ENCODE measurements at regions not wholly inside any gene's neighbourhood (a gene's known extent, or its start where the extent isn't known, plus 50 kb on each side); places are given as distances from the start of the nearest gene placed in this dataset.
A peak's percentile ranks its signal among the peaks of the same experiment; 100 is the strongest.

- Histone ChIP-seq H3K9ac (ENCODE audit: low read length) (no peak overlapping the region), H3K9me3 (ENCODE audit: control insufficient read depth, low read length) (no peaks in the 10 kb centered on the region), H4K91ac (ENCODE audit: low read length) (no peak overlapping the region), H3K4me1 (ENCODE audit: control insufficient read depth, insufficient read depth, low read depth, low read length) (no peaks in the 10 kb centered on the region), H3K36me3 (ENCODE audit: control insufficient read depth in 1 of 2, insufficient read depth in 2 of 2, low read depth in 1 of 2, low read length in 2 of 2) (no peaks in the 10 kb centered on the region), H3K14ac (ENCODE audit: low read length in 2 of 2) (no peak overlapping the region), H2BK12ac (ENCODE audit: low read length in 2 of 2) (no peak overlapping the region), H2AFZ (ENCODE audit: low read depth, low read length) (no peak overlapping the region), H3K4ac (ENCODE audit: low read depth in 1 of 2, low read length in 2 of 2) (no peak overlapping the region), H2BK15ac (ENCODE audit: low read depth, poor library complexity, severe bottlenecking) (no peak overlapping the region), H3K27ac (ENCODE audit: low read length, poor library complexity, severe bottlenecking) (no peak overlapping the region), H2AK5ac (ENCODE audit: low read length, severe bottlenecking) (no peak overlapping the region), H3K79me1 (replicated peaks; ENCODE audit: low read length, poor library complexity, severe bottlenecking) (no peaks in the 10 kb centered on the region), H3K4me3 (ENCODE audit: insufficient read depth in 1 of 2, low read depth in 1 of 2, low read length in 2 of 2) (no peak overlapping the region), H3K23ac (ENCODE audit: low read length in 2 of 2) (no peak overlapping the region), H3K27me3 (ENCODE audit: control insufficient read depth in 1 of 2, insufficient read depth in 1 of 2, low read length in 2 of 2) (no peaks in the 10 kb centered on the region), H3K4me2 (ENCODE audit: low read length, poor library complexity, severe bottlenecking) (no peak overlapping the region), H3K18ac (ENCODE audit: low read depth in 1 of 2, low read length in 2 of 2) (no peak overlapping the region), H2BK120ac (ENCODE audit: low read depth, low read length) (no peak overlapping the region), H2BK5ac (ENCODE audit: low read depth, low read length, poor library complexity, severe bottlenecking) (no peak overlapping the region), H4K8ac (ENCODE audit: low read length) (no peak overlapping the region)
- DNase-seq, result no peak
- WGBS, result 94% methylated on average over 5 of the region's 5 CpGs
Observed at GRCh38 chr9:108070861-108071260, 581.3 kb upstream of the KLF4 start.

- Histone ChIP-seq H2BK15ac (ENCODE audit: low read depth, poor library complexity, severe bottlenecking) (no peak overlapping the region), H3K79me1 (replicated peaks; ENCODE audit: low read length, poor library complexity, severe bottlenecking) (no peaks in the 10 kb centered on the region), H2AK5ac (ENCODE audit: low read length, severe bottlenecking) (no peak overlapping the region), H2BK120ac (ENCODE audit: low read depth, low read length) (no peak overlapping the region), H3K9ac (ENCODE audit: low read length) (no peak overlapping the region), H3K18ac (ENCODE audit: low read depth in 1 of 2, low read length in 2 of 2) (no peak overlapping the region), H3K23ac (ENCODE audit: low read length in 2 of 2) (no peak overlapping the region), H3K4me3 (ENCODE audit: insufficient read depth in 1 of 2, low read depth in 1 of 2, low read length in 2 of 2) (no peak overlapping the region), H3K36me3 (ENCODE audit: control insufficient read depth in 1 of 2, insufficient read depth in 2 of 2, low read depth in 1 of 2, low read length in 2 of 2) (no peaks in the 10 kb centered on the region), H3K27ac (ENCODE audit: low read length, poor library complexity, severe bottlenecking) (no peak overlapping the region), H3K4me1 (ENCODE audit: control insufficient read depth, insufficient read depth, low read depth, low read length) (no peaks in the 10 kb centered on the region), H3K9me3 (ENCODE audit: control insufficient read depth, low read length) (no peaks in the 10 kb centered on the region), H3K14ac (ENCODE audit: low read length in 2 of 2) (no peak overlapping the region), H4K91ac (ENCODE audit: low read length) (no peak overlapping the region), H2AFZ (ENCODE audit: low read depth, low read length) (no peak overlapping the region), H4K8ac (ENCODE audit: low read length) (no peak overlapping the region), H2BK12ac (ENCODE audit: low read length in 2 of 2) (no peak overlapping the region), H2BK5ac (ENCODE audit: low read depth, low read length, poor library complexity, severe bottlenecking) (no peak overlapping the region), H3K4ac (ENCODE audit: low read depth in 1 of 2, low read length in 2 of 2) (no peak overlapping the region), H3K27me3 (ENCODE audit: control insufficient read depth in 1 of 2, insufficient read depth in 1 of 2, low read length in 2 of 2) (no peaks in the 10 kb centered on the region), H3K4me2 (ENCODE audit: low read length, poor library complexity, severe bottlenecking) (no peak overlapping the region)
- no peak for DNase-seq
- WGBS, result 71% methylated on average over 1 of the region's 1 CpG
Observed at GRCh38 chr9:108069991-108070390, 580.4 kb upstream of the KLF4 start.

- Histone ChIP-seq H2BK120ac (ENCODE audit: low read depth, low read length) (no peak overlapping the region), H3K18ac (ENCODE audit: low read depth in 1 of 2, low read length in 2 of 2) (no peak overlapping the region), H3K27me3 (ENCODE audit: control insufficient read depth in 1 of 2, insufficient read depth in 1 of 2, low read length in 2 of 2) (no peaks in the 10 kb centered on the region), H3K4ac (ENCODE audit: low read depth in 1 of 2, low read length in 2 of 2) (no peak overlapping the region), H3K9me3 (ENCODE audit: control insufficient read depth, low read length) (no peaks in the 10 kb centered on the region), H3K36me3 (ENCODE audit: control insufficient read depth in 1 of 2, insufficient read depth in 2 of 2, low read depth in 1 of 2, low read length in 2 of 2) (no peaks in the 10 kb centered on the region), H3K4me3 (ENCODE audit: insufficient read depth in 1 of 2, low read depth in 1 of 2, low read length in 2 of 2) (no peak overlapping the region), H2AFZ (ENCODE audit: low read depth, low read length) (no peak overlapping the region), H3K4me2 (ENCODE audit: low read length, poor library complexity, severe bottlenecking) (no peak overlapping the region), H3K9ac (ENCODE audit: low read length) (no peak overlapping the region), H3K27ac (ENCODE audit: low read length, poor library complexity, severe bottlenecking) (no peak overlapping the region), H2BK5ac (ENCODE audit: low read depth, low read length, poor library complexity, severe bottlenecking) (no peak overlapping the region), H2BK15ac (ENCODE audit: low read depth, poor library complexity, severe bottlenecking) (no peak overlapping the region), H4K91ac (ENCODE audit: low read length) (no peak overlapping the region), H4K8ac (ENCODE audit: low read length) (no peak overlapping the region), H3K14ac (ENCODE audit: low read length in 2 of 2) (no peak overlapping the region), H2BK12ac (ENCODE audit: low read length in 2 of 2) (no peak overlapping the region), H2AK5ac (ENCODE audit: low read length, severe bottlenecking) (no peak overlapping the region), H3K79me1 (replicated peaks; ENCODE audit: low read length, poor library complexity, severe bottlenecking) (no peaks in the 10 kb centered on the region), H3K4me1 (ENCODE audit: control insufficient read depth, insufficient read depth, low read depth, low read length) (peaks cover 1% of the 10 kb centered on the region), H3K23ac (ENCODE audit: low read length in 2 of 2) (no peak overlapping the region)
- no peak for DNase-seq
- 98% methylated on average over 8 of the region's 8 CpGs for WGBS
Observed at GRCh38 chr9:108062680-108063079, 573.1 kb upstream of the KLF4 start.

GRCh38 chr9:108060175-108060574 is 570.6 kb upstream of the KLF4 start:
- Histone ChIP-seq H3K4me3 (ENCODE audit: insufficient read depth in 1 of 2, low read depth in 1 of 2, low read length in 2 of 2) (no peak overlapping the region), H3K23ac (ENCODE audit: low read length in 2 of 2) (no peak overlapping the region), H3K36me3 (ENCODE audit: control insufficient read depth in 1 of 2, insufficient read depth in 2 of 2, low read depth in 1 of 2, low read length in 2 of 2) (no peaks in the 10 kb centered on the region), H3K9me3 (ENCODE audit: control insufficient read depth, low read length) (no peaks in the 10 kb centered on the region), H2BK5ac (ENCODE audit: low read depth, low read length, poor library complexity, severe bottlenecking) (no peak overlapping the region), H2BK12ac (ENCODE audit: low read length in 2 of 2) (no peak overlapping the region), H4K8ac (ENCODE audit: low read length) (no peak overlapping the region), H3K4me2 (ENCODE audit: low read length, poor library complexity, severe bottlenecking) (no peak overlapping the region), H3K4ac (ENCODE audit: low read depth in 1 of 2, low read length in 2 of 2) (no peak overlapping the region), H3K27me3 (ENCODE audit: control insufficient read depth in 1 of 2, insufficient read depth in 1 of 2, low read length in 2 of 2) (no peaks in the 10 kb centered on the region), H2BK120ac (ENCODE audit: low read depth, low read length) (no peak overlapping the region), H3K9ac (ENCODE audit: low read length) (no peak overlapping the region), H3K27ac (ENCODE audit: low read length, poor library complexity, severe bottlenecking) (no peak overlapping the region), H3K79me1 (replicated peaks; ENCODE audit: low read length, poor library complexity, severe bottlenecking) (no peaks in the 10 kb centered on the region), H3K18ac (ENCODE audit: low read depth in 1 of 2, low read length in 2 of 2) (no peak overlapping the region), H2AFZ (ENCODE audit: low read depth, low read length) (no peak overlapping the region), H3K14ac (ENCODE audit: low read length in 2 of 2) (no peak overlapping the region), H4K91ac (ENCODE audit: low read length) (no peak overlapping the region), H2AK5ac (ENCODE audit: low read length, severe bottlenecking) (no peak overlapping the region), H2BK15ac (ENCODE audit: low read depth, poor library complexity, severe bottlenecking) (peak overlapping the region; percentile 2), H3K4me1 (ENCODE audit: control insufficient read depth, insufficient read depth, low read depth, low read length) (peaks cover 1% of the 10 kb centered on the region)
- DNase-seq, result no peak
- 76% methylated on average over 5 of the region's 5 CpGs for WGBS
